GM12875 (cell line): ENCODE measurements at regions not wholly inside any gene's neighbourhood (a gene's known extent, or its start where the extent isn't known, plus 50 kb on each side); places are given as distances from the start of the nearest gene placed in this dataset.

Experiments
- H3K4me3 ChIP-seq: one replicate; pipeline ENCODE4 v1.5.1; 2011; ENCODE audit warnings: low read depth, low read length, control low read depth
- TF ChIP-seq, protein P1 (sequence below): IDR thresholded peaks from 2 replicates; pipeline ENCODE4 v1.5.1; 2011; ENCODE audit warnings: low read depth, mild to moderate bottlenecking, control low read depth, inconsistent platforms, low read length, moderate library complexity, borderline replicate concordance; ENCODE audit not compliant: insufficient read depth

DNA sequence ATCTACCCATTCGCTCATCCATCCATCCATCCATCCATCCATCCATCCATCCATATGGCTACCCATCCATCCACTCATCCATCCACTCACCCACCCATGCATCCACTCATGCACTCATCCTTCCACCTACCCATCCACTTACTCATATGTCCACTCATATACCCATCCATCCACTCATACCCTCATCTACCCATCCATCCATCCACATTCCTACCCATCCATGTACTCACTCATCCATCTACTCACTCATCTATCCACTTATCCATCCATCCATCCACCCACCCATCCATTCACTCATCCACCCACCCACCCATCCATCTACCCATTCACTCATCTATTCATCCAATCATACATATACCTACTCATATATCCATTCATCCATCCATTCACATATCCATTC is 112.0 kb downstream of the RBFOX3 start:
- TF ChIP-seq, protein P1, sequence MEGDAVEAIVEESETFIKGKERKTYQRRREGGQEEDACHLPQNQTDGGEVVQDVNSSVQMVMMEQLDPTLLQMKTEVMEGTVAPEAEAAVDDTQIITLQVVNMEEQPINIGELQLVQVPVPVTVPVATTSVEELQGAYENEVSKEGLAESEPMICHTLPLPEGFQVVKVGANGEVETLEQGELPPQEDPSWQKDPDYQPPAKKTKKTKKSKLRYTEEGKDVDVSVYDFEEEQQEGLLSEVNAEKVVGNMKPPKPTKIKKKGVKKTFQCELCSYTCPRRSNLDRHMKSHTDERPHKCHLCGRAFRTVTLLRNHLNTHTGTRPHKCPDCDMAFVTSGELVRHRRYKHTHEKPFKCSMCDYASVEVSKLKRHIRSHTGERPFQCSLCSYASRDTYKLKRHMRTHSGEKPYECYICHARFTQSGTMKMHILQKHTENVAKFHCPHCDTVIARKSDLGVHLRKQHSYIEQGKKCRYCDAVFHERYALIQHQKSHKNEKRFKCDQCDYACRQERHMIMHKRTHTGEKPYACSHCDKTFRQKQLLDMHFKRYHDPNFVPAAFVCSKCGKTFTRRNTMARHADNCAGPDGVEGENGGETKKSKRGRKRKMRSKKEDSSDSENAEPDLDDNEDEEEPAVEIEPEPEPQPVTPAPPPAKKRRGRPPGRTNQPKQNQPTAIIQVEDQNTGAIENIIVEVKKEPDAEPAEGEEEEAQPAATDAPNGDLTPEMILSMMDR = no peak
- H3K4me3 ChIP-seq = no peak overlapping the region

DNA sequence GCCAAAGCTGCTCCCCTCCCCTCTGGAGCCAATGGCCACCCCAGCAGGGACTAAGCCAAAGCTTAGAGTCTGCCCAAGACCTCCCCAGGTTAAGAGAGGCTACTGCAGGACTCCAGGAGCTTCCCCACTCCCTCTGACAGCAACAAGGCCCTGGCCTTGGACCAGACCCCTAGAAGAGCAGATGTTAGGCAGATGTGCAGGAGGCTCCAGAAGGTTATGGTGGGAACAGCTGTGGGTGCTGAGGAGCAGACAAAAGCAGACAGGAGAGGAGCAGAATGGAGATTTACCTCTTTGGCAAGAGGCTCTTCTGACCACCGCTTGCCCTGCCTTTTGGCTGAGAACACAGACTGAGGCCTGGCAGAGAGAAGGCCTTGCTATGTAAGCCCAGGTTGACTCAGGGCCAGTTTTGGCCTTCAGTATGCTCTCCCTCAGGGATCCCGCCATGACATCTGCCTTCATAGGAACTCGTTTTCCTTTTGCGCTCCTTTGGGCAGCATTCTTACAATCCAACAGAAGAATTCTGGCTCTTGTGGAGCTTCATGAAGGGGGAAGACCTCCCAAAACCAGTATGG is 113.0 kb downstream of the RBFOX3 start:
- TF ChIP-seq, protein P1 = no peak
- no peak overlapping the region for H3K4me3 ChIP-seq

DNA sequence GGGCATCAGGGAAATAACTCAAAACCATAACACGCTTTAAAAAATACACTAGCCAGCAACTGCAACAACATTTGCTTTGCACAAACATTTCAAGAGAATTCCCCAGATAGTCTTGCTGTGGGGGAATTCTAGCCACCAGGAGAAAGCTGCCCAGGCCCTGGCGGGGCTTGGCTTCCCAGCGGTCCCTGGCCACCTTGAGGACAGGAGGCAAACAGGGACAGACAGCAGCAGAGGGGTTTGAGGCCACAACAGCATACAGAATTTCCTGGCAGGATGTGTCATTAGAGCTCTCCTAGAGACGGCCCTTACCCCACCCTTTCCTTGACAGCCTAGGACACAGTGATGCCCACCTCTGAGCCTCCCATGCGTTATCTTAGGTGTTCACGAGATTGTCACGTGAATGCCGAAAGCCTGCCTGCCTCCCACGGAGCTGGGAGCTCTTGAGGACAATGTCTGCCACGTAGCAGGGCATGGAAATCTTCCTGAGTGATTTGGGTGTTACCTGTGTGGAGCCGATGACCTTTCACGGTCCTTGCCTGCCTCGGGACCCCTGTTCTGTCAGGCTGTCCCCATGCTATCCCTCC is 114.3 kb downstream of the RBFOX3 start:
- H3K4me3 ChIP-seq = no peak overlapping the region
- TF ChIP-seq, protein P1 = no peak

DNA sequence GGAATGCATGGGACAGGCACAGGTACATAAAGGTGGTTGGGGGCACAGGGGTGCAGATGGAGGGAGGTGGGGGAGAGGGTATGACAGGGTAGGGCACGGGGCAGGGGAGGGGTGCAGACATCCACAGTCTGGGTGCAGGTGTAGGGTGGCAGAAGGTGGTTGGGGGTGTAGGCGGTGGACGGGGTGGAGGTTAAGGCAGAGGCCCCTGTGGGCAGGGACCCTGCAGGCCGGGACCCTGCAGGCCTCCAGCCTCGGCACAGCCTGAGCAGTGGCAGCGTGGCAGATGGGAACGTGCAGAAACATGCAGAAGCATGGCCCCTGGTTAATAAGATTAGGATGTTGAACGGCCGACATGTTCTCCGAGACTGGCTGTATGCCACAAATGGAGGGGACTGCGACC is 115.2 kb downstream of the RBFOX3 start:
- H3K4me3 ChIP-seq = no peak overlapping the region
- TF ChIP-seq, protein P1 = no peak

DNA sequence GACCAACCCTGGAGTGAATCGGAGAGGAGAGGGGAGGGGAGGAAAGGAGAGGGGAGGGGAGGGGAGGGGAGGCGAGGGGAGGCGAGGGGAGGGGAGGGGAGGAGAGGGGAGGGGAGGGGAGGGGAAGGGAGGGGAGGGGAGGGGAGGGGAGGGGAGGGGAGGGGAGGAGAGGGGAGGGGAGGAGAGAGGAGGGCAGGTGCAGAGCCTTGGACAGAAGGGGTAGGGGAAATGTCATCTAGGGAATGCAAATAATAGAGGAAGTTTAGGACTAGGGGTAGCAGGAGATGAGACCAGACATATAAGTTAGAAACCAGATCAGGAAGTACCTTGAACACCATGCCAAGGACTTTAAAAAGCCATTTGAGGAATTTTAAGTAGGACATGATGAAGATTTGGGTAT is 119.8 kb downstream of the RBFOX3 start:
- TF ChIP-seq, protein P1 = no peak
- no peak overlapping the region for H3K4me3 ChIP-seq

DNA sequence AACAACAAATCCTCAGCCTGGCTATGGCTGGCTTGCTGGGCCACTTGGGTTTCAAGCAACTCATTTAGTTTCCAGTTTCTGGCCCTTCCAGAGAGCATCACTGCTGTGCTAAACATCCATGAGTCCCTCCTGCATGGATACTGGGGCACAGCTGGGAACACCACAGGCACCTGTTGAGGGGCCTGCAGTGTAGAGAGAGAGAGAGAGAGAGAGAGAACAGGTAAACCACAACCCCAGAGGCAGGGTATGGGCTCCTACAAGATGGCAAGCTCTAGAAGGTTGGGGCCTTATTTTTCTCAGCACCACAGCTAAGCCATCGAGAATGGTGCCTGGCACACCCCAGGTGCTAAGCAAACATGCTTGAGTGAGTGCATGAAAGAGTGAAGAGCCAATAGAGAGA is 120.3 kb downstream of the RBFOX3 start:
- TF ChIP-seq, protein P1 = no peak

DNA sequence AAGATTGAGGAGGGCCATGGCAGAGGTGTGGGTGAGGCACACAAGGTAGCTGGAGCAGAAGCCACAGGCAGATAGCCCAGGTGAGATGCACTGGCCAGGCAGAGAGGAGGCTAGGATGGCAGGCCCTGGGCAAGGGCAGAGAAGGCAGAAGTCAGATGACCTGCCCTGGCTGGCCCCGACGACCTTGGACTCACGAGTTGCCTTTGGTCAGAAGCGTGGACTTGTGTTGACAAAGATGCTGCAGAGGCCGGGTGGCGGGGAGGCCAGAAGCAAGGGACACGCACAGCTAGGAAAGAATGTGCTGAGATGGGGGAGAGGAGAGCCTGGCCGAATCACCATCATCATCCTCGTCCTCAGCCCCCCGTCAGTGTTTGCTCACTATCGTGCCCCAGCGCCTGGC is 123.7 kb downstream of the RBFOX3 start:
- no peak overlapping the region for H3K4me3 ChIP-seq
- TF ChIP-seq, protein P1 = no peak

More for the DNA sequence above, 120.3 kb downstream of the RBFOX3 start:
- no peak overlapping the region for H3K4me3 ChIP-seq
